GM18502 (cell line): ENCODE measurements at regions not wholly inside any gene's neighbourhood (a gene's known extent, or its start where the extent isn't known, plus 50 kb on each side); places are given as distances from the start of the nearest gene placed in this dataset.

Experiments used
- ATAC-seq: cut with Tn5 transposase; IDR thresholded peaks from one replicate; pipeline ENCODE4 v1.9.1; 2021; ENCODE audit warnings: mild to moderate bottlenecking; ENCODE audit not compliant: unreplicated experiment, poor library complexity

DNA sequence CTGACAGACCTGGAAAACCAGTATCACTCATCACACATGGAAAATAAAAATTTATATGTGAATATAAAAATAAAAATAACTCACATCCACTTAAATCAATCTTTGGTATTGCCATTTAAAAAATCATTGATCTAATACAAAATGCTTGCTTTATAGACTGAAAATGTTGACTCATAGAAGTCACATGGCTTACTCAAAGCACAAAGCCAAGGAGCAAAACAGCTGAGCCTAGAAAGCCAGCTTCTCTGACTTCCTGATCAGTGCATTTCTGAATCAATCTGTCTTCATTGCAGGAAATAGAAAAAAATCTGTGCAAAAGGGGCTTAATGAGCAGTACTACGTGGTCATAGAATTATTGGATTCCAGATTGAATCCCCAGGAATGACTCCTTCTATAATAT, 176.9 kb upstream of the HS3ST1 start:
- no peak for ATAC-seq

- ATAC-seq, result no peak
These were observed 176.1 kb upstream of the HS3ST1 start for GRCh38 chr4:11604821-11605220.

- no peak for ATAC-seq
These were observed 175.0 kb upstream of the HS3ST1 start for GRCh38 chr4:11603591-11604194.

DNA sequence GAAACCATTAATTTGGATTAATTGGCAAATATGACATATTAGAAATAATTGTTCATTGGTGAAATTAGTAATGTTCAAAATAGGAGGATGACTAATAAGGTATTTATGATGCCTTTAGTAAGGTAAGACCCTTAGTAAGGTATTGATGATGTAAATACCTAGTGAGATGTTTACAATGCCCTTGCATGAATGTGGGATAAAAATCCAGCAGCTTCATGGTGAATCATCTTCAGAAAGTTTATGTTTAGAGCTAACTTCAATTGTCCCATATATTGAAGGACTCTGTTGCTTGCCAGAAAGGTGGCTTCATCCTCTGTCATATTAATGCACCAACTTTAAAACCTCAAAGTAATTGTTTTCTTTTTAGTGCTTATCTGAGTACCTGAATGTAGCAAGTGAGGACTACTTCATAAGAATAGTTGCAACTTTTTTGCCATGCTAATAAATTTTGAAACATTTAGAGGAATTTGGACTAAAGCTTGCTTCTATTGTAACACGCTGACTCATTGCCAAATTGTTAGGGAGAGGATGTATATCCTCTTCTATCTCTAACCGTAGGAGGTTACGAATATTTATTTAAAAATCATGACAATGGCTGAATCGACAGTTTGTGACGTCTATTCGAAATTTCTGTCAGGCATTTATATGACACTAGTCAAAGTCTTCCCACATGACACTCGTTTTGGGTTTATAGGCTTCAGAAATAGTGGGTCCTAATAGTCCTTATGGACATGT, 174.1 kb upstream of the HS3ST1 start:
- no peak for ATAC-seq

DNA sequence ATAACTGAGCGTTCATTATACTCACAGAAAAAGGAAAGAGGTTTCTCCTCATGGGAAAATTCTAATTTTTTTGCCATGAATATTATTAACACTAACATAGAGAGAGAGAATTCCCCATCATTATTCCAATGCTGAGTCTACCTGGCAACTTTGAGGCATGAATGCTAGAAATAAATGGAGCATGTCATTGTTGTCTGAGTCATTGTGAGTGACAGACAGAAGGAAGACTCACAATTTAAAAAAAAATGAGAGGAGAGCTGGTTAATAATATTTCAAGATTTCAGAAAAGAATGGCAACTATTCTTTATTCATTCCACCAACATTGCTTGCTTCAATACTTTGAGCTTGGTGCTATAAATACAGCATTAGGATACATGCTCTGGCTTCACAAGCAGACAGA, 170.4 kb upstream of the HS3ST1 start:
- ATAC-seq, result no peak

DNA sequence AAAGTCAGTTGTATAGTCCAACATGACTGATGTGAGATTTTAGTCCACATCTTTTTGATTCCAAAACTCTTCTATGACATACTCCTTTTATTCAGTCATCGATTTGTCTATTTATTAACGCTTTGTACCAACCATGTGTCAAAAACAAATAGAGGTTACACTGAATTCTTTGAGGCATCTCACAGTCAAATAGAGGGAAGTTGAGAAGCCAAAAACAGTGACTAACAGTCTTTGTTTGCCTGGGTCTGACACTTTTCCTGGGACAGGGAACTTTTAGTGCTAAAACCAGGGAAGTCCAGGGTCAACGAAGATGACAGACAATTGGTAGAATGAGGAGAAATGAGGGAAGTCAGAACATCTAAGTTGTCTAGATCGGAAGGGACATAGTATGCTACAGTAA, 169.9 kb upstream of the HS3ST1 start:
- no peak for ATAC-seq

DNA sequence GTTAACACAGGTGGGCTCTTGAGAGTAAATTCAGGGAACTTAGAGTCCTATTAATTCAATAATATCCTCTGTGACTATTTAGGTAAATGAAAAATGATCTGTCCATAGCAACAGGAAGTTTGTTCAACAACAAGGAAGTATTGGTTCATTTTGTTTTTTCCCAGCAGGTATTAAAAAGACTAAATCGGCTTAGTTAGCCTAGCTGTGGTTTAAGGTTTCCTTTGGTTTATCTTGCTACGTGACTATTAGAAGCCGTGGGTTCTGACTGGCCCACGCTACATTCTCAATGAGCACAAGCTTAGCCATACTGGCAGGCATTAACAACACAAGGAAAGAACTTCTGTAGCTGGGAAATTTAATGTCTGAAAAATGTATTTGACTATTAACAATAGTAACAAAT, 168.8 kb upstream of the HS3ST1 start:
- no peak for ATAC-seq

GRCh38 chr4:11596989-11597388, 168.3 kb upstream of the HS3ST1 start:
- ATAC-seq, result no peak

DNA sequence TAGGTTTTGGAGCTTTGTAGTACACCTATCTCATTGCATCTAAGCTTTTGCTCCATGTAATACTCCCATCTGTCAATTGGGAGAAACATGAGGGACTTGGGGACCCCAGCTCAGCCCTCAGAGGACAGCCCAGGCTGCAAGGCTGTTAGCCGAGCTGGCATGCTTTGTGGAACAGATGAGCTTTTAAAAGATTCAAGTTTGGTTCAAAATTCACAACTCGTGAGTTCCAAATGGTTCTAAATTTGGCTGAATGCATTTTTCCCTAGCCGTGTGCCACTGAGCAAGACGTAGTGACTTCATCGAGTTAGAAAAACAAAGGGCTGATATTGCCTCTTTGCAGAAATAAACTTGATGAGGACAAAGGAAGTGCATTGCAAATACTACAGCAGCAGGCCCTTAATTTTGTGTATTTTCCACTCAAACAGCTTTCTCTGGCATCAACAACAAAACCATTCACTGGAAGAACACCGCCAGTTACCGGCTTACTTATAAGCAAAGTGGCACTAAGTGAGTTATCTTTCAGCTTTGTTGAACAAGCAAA, 165.0 kb upstream of the HS3ST1 start:
- no peak for ATAC-seq

- no peak for ATAC-seq
These were observed 163.6 kb upstream of the HS3ST1 start for GRCh38 chr4:11592276-11592675.

- ATAC-seq, result no peak
These were observed 161.4 kb upstream of the HS3ST1 start for GRCh38 chr4:11590132-11590531.

DNA sequence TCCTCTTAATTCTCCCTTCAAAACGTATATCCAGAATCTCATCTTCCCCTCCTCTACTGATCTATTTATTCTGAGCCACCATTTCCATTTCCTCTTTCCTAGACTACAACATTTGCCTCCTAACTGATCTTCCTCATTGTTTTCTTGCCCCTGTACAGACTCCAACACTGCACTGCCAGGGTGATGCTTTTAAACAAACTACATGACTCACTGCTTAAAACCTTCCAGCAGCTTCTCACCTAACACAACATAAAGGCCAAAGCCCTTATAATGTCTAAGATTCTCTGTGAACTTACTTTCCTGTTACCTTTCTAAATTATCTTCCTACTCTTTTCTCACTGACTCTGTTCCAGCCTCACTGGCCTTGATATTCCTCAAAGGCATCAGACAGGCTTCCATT, 161.0 kb upstream of the HS3ST1 start:
- no peak for ATAC-seq

- no peak for ATAC-seq
These were observed 159.1 kb upstream of the HS3ST1 start for GRCh38 chr4:11587797-11588196.

DNA sequence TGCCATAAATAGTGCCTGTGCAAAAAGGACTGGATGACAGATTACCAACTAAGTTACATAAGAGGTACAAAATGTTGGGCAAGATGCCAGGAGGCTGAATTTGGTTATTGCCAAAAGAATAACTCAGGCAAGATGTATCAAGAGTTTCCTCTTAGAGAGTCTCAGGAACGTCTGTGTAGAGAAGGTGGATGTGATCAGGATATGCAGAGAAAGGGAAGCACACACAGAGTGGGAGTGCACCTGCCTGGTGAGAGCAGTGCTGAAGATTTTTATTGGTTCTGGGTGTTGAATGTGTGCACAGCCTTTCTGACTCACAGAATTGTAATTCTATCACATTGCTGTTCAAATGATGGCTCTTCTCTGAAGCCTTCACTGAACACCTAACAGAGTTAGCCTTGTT, 156.8 kb upstream of the HS3ST1 start:
- ATAC-seq, result no peak

- no peak for ATAC-seq
These were observed 139.8 kb upstream of the HS3ST1 start for GRCh38 chr4:11568511-11568910.

DNA sequence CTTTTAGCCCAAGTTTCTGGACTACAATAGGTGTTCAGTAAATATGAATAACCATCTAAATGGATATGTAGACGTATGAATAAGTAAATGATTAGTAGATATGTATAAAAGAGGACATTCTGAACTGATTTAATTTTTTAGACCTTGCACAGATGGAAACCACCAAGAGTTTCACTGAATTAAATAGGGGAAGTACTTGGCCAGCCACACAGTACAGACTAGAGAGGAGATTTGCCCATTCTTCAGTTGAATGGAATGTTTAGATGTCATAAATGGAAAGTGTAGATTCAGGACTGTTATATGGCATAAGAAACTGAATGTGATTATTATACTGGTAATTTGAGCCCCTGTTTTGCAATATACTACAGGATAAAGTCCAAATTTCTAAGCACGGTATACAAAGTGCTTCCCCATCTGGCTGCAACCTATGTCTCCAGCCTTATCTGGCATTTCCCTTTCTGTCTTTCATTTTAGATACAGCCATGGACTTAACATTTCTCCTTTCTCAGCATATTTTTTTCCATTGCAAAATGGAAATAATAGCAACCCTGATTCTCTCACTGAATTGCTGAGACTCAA, 137.8 kb upstream of the HS3ST1 start:
- peak; percentile 85 for ATAC-seq

- no peak for ATAC-seq
These were observed 137.2 kb upstream of the HS3ST1 start for GRCh38 chr4:11565899-11566298.

GRCh38 chr4:11565213-11565612, 136.5 kb upstream of the HS3ST1 start:
- no peak for ATAC-seq

- no peak for ATAC-seq
These were observed 135.3 kb upstream of the HS3ST1 start for GRCh38 chr4:11564021-11564420.

DNA sequence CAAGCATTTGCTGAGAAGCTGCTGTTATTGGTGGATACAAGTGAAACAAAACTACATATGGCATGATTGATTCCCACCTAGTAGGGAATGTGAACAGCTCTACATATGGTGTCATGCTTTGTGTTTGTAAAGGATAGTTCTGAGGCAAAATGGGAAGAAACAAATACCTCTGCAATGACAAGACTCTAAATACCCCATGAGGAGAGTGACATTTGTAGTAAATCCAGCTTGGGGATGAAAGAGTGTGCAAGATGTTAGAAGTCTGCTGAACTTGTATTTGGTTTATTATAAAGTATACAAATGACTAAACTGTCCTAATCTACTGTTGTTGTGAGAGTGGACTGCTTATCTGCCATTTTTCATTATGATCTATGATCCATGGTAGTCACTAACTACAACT, 120.8 kb upstream of the HS3ST1 start:
- ATAC-seq, result no peak

DNA sequence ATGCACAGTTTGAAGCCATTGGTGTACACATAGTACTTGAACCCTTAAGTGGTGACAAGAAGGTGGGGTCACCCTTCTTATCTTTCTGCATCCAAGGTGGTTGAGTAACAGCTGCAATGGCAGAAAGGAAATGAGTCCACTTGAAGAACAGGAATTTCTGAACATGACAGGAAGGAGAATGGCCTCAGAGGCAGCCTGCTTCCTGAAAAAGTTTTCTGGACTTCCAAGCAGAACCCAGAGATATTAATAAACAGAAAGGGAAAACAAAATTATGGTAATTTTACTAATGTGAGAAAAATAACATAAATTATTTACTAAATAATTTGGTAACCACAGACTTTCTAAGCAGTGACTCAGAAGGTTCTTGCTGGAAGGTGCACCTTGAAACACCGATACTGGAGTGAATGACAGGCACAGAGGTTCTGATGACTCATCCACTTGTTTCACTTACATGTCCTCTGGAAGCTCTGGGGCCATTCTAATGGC, 119.9 kb upstream of the HS3ST1 start:
- peak; percentile 88 for ATAC-seq
